AG10803 (cell line): ENCODE measurements at regions not wholly inside any gene's neighbourhood (a gene's known extent, or its start where the extent isn't known, plus 50 kb on each side); places are given as distances from the start of the nearest gene placed in this dataset.

Experiments
- DNase-seq: peaks from one replicate; pipeline ENCODE4 v3.0.0; 2010; ENCODE audit warnings: low read depth
- H3K4me3 ChIP-seq: 2 replicates; pipeline ENCODE4 v1.5.1; 2011; ENCODE audit warnings: mild to moderate bottlenecking, low read length, control low read depth
- CTCF ChIP-seq: conservative IDR thresholded peaks from 2 replicates; pipeline ENCODE4 v1.5.1; 2011; ENCODE audit warnings: mild to moderate bottlenecking, low read length, control low read depth, inconsistent platforms

DNA sequence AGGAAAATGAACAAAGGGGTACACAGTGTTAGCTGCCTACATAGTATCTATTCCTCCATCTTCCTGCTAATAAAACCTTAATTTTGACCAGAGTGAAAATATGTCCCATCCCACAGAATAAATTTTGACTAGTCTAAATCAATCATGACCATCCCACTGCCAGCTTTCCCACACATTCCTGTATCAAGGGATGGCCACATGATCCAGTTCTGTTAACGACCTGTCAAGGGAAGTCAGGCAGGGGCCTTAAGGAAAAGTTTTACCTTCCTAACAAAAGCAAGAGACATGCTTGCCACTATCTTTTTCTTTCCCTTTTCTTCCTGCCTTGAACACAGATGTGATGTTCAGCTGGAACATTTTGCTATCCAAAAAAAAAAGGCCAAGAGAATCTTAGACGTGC is 185.0 kb upstream of the CHAC2 start:
- H3K4me3 ChIP-seq = no peak overlapping the region
- no peak for DNase-seq
- no peak for TF ChIP-seq CTCF

DNA sequence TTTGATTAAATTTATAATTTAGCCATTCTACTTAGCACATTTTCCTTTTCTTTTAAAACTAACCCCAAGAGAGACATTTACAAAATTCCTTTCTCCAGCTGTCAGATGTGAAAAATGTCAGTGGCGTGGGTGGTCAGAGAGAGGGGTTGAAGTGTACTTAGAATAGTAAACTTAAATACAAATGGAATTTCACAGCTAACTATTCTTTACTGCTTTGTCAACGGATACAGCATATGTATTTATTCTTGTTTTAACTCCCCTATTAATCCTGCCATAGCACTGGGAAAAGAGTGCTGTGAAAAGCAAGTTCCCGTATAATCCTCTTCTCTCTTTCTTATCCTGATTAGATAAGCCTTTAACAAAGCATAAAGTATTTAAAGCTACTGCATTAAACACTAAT is 191.4 kb upstream of the CHAC2 start:
- TF ChIP-seq CTCF = no peak
- H3K4me3 ChIP-seq = no peak overlapping the region
- no peak for DNase-seq

- H3K4me3 ChIP-seq = no peak overlapping the region
- TF ChIP-seq CTCF = no peak
- no peak for DNase-seq
Observed at GRCh38 chr2:53575721-53576124, 191.9 kb upstream of the CHAC2 start.

DNA sequence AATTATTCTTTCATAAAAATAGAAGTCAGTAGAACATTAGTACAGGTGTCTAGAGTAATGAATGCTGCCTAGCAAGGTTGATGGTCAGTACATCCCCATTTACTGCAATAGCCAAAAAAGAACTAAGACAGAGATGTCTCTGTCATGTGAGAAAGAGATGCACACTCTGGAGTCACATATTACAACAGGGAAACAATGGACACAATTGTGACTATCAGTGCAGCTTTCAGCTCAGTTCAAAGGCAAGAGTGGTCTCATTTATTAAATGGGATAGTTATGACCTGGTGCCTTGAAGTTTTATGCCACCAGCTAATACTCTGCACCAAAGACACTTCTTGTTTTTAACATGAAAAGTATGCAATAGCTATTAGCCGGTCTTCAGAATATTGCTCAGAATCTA is 194.9 kb upstream of the CHAC2 start:
- no peak for TF ChIP-seq CTCF
- no peak overlapping the region for H3K4me3 ChIP-seq
- no peak for DNase-seq

GRCh38 chr2:53569957-53570727 is 197.5 kb upstream of the CHAC2 start:
- TF ChIP-seq CTCF = no peak
- DNase-seq = no peak

GRCh38 chr2:53568469-53568868 is 199.1 kb upstream of the CHAC2 start:
- DNase-seq = peak; percentile 4
- H3K4me3 ChIP-seq = peak overlapping the region; percentile 11
- TF ChIP-seq CTCF = no peak

More at GRCh38 chr2:53569957-53570727, 197.5 kb upstream of the CHAC2 start:
- no peak overlapping the region for H3K4me3 ChIP-seq

DNA sequence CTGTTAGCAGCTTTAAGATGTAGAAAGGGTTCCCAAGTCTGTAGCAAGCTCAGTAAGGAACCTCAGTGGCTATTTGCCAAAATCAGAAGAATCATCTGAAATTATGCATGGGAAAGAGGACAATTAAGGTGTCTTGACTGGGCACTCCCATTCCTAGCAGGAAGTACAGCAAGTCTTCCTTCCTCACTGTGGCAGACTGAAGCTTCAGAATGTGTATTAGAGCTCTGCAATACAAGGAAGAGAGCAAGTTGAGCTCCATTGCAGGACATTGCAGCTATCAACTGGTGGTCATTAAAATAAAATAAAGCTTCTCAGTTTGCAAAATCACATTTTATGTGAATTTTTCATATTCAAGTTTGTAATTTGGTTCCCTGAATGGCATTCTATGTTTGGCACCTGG is 200.5 kb upstream of the CHAC2 start:
- no peak for DNase-seq
- TF ChIP-seq CTCF = no peak
- H3K4me3 ChIP-seq = no peak overlapping the region
